Uterus (tissue), 3 donors: ENCODE measurements at regions not wholly inside any gene's neighbourhood (a gene's known extent, or its start where the extent isn't known, plus 50 kb on each side); places are given as distances from the start of the nearest gene placed in this dataset.

Experiments used
- DNase-seq, 2 donors: peaks; one replicate each; pipeline ENCODE4 v3.0.0-alpha.2; 2019 to 2020
- H3K27ac ChIP-seq, 2 donors: fragments of 200-600 bp; sonication (generic); 1 replicate in 1 of 2; 2 replicates in 1 of 2; pipeline ENCODE4 v1.5.1; 2016 to 2018
- H3K27me3 ChIP-seq, 2 donors: fragments of 200-600 bp; sonication (generic); one replicate each; pipeline ENCODE4 v1.5.1; 2018 to 2019; ENCODE audit warnings: control low read depth in 1 of 2
- H3K36me3 ChIP-seq, 2 donors: fragments of 200-600 bp; sonication (generic); one replicate each; pipeline ENCODE4 v1.5.1; 2019; ENCODE audit warnings: control low read depth in 1 of 2
- H3K4me1 ChIP-seq, 2 donors: fragments of 200-600 bp; sonication (generic); one replicate each; pipeline ENCODE4 v1.5.1; 2018 to 2019; ENCODE audit warnings: control low read depth in 1 of 2
- H3K4me3 ChIP-seq, 2 donors: fragments of 200-600 bp; sonication (generic); 1 replicate in 1 of 2; 2 replicates in 1 of 2; pipeline ENCODE4 v1.5.1; 2018 to 2019; ENCODE audit warnings: mild to moderate bottlenecking in 1 of 2
- H3K9me3 ChIP-seq, 2 donors: fragments of 200-600 bp; sonication (generic); one replicate each; pipeline ENCODE4 v1.5.1; 2019; ENCODE audit warnings: control low read depth in 1 of 2
- CTCF ChIP-seq, 4 experiments: fragments of 200-600 bp in 2 of 4; fragments of 450-650 bp in 2 of 4; sonication (generic) in 2 of 4; IDR thresholded peaks; one replicate each; pipeline ENCODE4 v1.5.1; 2016 to 2019; ENCODE audit warnings: antibody characterized with exemption in 4 of 4, mild to moderate bottlenecking in 2 of 4, moderate library complexity in 1 of 4
- POLR2A ChIP-seq, 2 donors: fragments of 450-650 bp; IDR thresholded peaks; one replicate each; pipeline ENCODE4 v1.6.1; 2016; ENCODE audit warnings: antibody characterized with exemption in 2 of 2, mild to moderate bottlenecking in 1 of 2, moderate library complexity in 1 of 2
- intact Hi-C: fragments of 100-400 bp; cut with DNase I; formaldehyde crosslinking; loops from one replicate; pipeline ENCODE4 v1.15.1; 2023; ENCODE audit warnings: low total_unique reads
- donor health status: DM: yes; HTN: yes; CAD: no.

GRCh38 chr2:67667054-67667908 is 270.1 kb downstream of the ETAA1 start:
- Histone ChIP-seq H3K4me3 (no peak overlapping the region), H3K27me3 (no peaks in the 10 kb centered on the region), H3K27ac (no peak overlapping the region), H3K36me3 (no peaks in the 10 kb centered on the region), H3K4me1 (peaks cover 0 to 3% of the 10 kb centered on the region in 2 donors), H3K9me3 (no peaks in the 10 kb centered on the region)
- no peak for DNase-seq
- intact Hi-C loops, result no loop called here
- TF ChIP-seq CTCF (IDR thresholded peaks at IDR 0.05) (no peak), POLR2A (IDR thresholded peaks at IDR 0.05) (no peak)

DNA sequence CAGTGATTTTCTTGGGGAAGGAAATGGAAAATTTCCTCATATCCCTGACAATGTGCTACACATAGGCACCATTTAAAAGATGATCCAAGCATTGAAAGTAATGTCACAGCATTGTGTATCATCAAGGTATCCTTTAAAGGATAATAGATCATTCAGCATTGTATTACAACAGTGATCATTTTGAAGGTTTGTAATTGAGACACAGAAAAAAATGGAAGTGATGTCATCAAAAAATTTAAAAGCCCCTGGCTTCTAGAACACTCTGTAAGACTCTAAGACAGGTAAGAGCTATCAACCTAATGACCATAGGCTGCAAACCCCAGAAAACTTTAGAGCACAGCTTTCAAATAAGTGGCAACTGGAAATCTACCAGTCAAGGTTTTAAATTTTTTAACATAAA is 271.4 kb downstream of the ETAA1 start:
- no peak for DNase-seq
- Histone ChIP-seq H3K4me3 (no peak overlapping the region), H3K27me3 (no peaks in the 10 kb centered on the region), H3K27ac (no peak overlapping the region), H3K4me1 (peaks cover 0 to 3% of the 10 kb centered on the region in 2 donors), H3K36me3 (no peaks in the 10 kb centered on the region), H3K9me3 (no peaks in the 10 kb centered on the region)
- TF ChIP-seq POLR2A (IDR thresholded peaks at IDR 0.05) (no peak), CTCF (IDR thresholded peaks at IDR 0.05) (no peak)
- intact Hi-C loops, result no loop called here

GRCh38 chr2:67669168-67669567 is 272.0 kb downstream of the ETAA1 start:
- Histone ChIP-seq H3K36me3 (no peaks in the 10 kb centered on the region), H3K27me3 (no peaks in the 10 kb centered on the region), H3K27ac (peak overlapping the region; percentile 40 to 43), H3K9me3 (no peaks in the 10 kb centered on the region), H3K4me3 (no peak overlapping the region), H3K4me1 (peaks cover 0 to 3% of the 10 kb centered on the region in 2 donors)
- intact Hi-C loops, result no loop called here
- TF ChIP-seq POLR2A (IDR thresholded peaks at IDR 0.05) (no peak), CTCF (IDR thresholded peaks at IDR 0.05) (no peak)
- DNase-seq, result no peak

DNA sequence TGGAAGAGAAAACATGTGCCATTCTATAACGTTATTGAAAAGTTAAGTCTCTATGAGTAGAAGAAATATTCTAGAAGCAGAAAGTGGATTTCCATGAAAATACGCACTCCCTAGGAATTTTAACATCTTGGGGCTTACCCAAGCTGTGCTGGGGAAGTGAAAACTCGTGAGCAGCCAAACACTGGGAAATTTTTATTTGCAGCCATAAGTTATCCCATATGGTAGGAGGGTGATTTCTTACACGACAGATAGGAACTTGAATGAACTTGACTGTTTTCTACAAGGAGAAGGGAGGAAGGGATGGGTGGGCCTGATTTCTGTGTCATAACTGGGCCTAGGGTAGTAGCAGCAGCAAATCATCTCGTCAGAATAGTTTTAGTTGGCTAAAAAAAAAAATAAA is 272.6 kb downstream of the ETAA1 start:
- no peaks in the 10 kb centered on the region for H3K27me3 ChIP-seq
- TF ChIP-seq POLR2A (IDR thresholded peaks at IDR 0.05) (no peak), CTCF (IDR thresholded peaks at IDR 0.05) (no peak)
- H3K4me3 ChIP-seq, result no peak overlapping the region
- DNase-seq, result no peak
- H3K9me3 ChIP-seq, result no peaks in the 10 kb centered on the region
- intact Hi-C loops, result loop anchor here (10.0 kb wide), 1 partner anchor 165 kb away; no protein-coding TSS in a partner anchor
- H3K36me3 ChIP-seq, result no peaks in the 10 kb centered on the region
- H3K4me1 ChIP-seq, result peaks cover 0 to 3% of the 10 kb centered on the region in 2 donors
- peak overlapping the region; percentile 40 to 43 for H3K27ac ChIP-seq

GRCh38 chr2:67670747-67671183 is 273.6 kb downstream of the ETAA1 start:
- Histone ChIP-seq H3K4me1 (peaks cover 0 to 3% of the 10 kb centered on the region in 2 donors), H3K27ac (no peak overlapping the region), H3K4me3 (no peak overlapping the region), H3K27me3 (no peaks in the 10 kb centered on the region), H3K36me3 (no peaks in the 10 kb centered on the region), H3K9me3 (no peaks in the 10 kb centered on the region)
- no peak for TF ChIP-seq CTCF (IDR thresholded peaks at IDR 0.05)
- TF ChIP-seq POLR2A (IDR thresholded peaks at IDR 0.05), result no peak
- intact Hi-C loops, result loop anchor here (10.0 kb wide), 1 partner anchor 164 kb away; no protein-coding TSS in a partner anchor
- no peak for DNase-seq
